GM23248 (cell line): ENCODE measurements at regions not wholly inside any gene's neighbourhood (a gene's known extent, or its start where the extent isn't known, plus 50 kb on each side); places are given as distances from the start of the nearest gene placed in this dataset.

ENCODE experiments used
- DNase-seq: peaks from one replicate; pipeline ENCODE4 v3.0.0-alpha.2; 2015
- H2AFZ ChIP-seq: fragments of 200-600 bp; sonication (generic); 2 replicates; pipeline ENCODE4 v1.6.1; 2016; ENCODE audit warnings: antibody characterized with exemption
- H3F3A ChIP-seq: fragments of 200-600 bp; sonication (generic); 2 replicates; pipeline ENCODE4 v1.6.1; 2016; ENCODE audit warnings: mild to moderate bottlenecking, antibody characterized with exemption, mixed run types; ENCODE audit not compliant: insufficient read depth
- H3K27ac ChIP-seq: fragments of 200-600 bp; sonication (generic); 2 replicates; pipeline ENCODE4 v1.5.1; 2016; ENCODE audit warnings: mild to moderate bottlenecking
- H3K27me3 ChIP-seq: fragments of 200-600 bp; sonication (generic); replicated peaks from 2 replicates; pipeline ENCODE4 v1.6.1; 2016; ENCODE audit warnings: mild to moderate bottlenecking; ENCODE audit not compliant: insufficient read depth
- H3K36me3 ChIP-seq: fragments of 200-600 bp; sonication (generic); 2 replicates; pipeline ENCODE4 v1.6.1; 2016; ENCODE audit warnings: low read depth, mild to moderate bottlenecking
- H3K4me1 ChIP-seq: fragments of 200-600 bp; sonication (generic); 2 replicates; pipeline ENCODE4 v1.6.1; 2016; ENCODE audit warnings: mild to moderate bottlenecking; ENCODE audit not compliant: insufficient read depth
- H3K4me2 ChIP-seq: fragments of 200-600 bp; sonication (generic); one replicate; pipeline ENCODE4 v1.6.1; 2016; ENCODE audit warnings: mild to moderate bottlenecking; ENCODE audit not compliant: unreplicated experiment
- H3K4me3 ChIP-seq: fragments of 200-600 bp; sonication (generic); 2 replicates; pipeline ENCODE4 v1.5.1; 2016; ENCODE audit warnings: mild to moderate bottlenecking
- H3K79me2 ChIP-seq: fragments of 200-600 bp; sonication (generic); 2 replicates; pipeline ENCODE4 v1.6.1; 2016; ENCODE audit warnings: mild to moderate bottlenecking; ENCODE audit not compliant: insufficient read depth
- H3K9ac ChIP-seq: fragments of 200-600 bp; sonication (generic); 2 replicates; pipeline ENCODE4 v1.6.1; 2016; ENCODE audit warnings: mild to moderate bottlenecking
- H3K9me2 ChIP-seq: fragments of 200-600 bp; sonication (generic); 2 replicates; pipeline ENCODE4 v1.6.1; 2016; ENCODE audit warnings: mixed run types, mild to moderate bottlenecking, moderate library complexity; ENCODE audit not compliant: insufficient read depth
- H3K9me3 ChIP-seq: fragments of 200-600 bp; sonication (generic); one replicate; pipeline ENCODE4 v1.6.1; 2017; ENCODE audit warnings: low read depth
- H4K20me1 ChIP-seq: fragments of 200-600 bp; sonication (generic); 2 replicates; pipeline ENCODE4 v1.6.0; 2016; ENCODE audit not compliant: insufficient read depth
- EZH2 ChIP-seq: fragments of 200-600 bp; sonication (generic); IDR thresholded peaks from 2 replicates; pipeline ENCODE4 v1.6.1; 2018; ENCODE audit warnings: antibody characterized with exemption, mild to moderate bottlenecking; ENCODE audit not compliant: insufficient read depth, poor library complexity, severe bottlenecking
- EZH2phosphoT487 ChIP-seq: fragments of 200-600 bp; sonication (generic); IDR thresholded peaks from 2 replicates; pipeline ENCODE4 v1.6.1; 2018; ENCODE audit warnings: antibody characterized with exemption, moderate library complexity, mild to moderate bottlenecking, low read depth; ENCODE audit not compliant: insufficient read depth
- WGBS, 2 experiments: methylation state at CpG; one replicate each; pipeline ENCODE4 v1.1.6; 2015 to 2017; ENCODE audit warnings: low lambda C conversion rate in 2 of 2, low coverage in 1 of 2; ENCODE audit errors: missing lambda C conversion rate in 2 of 2; 5-methylcytosine and 5-hydroxymethylcytosine counted together
- in situ Hi-C: fragments of 300-500 bp; cut with MboI; formaldehyde crosslinking; loops from 2 replicates; pipeline ENCODE4 v1.15.0; 2020

DNA sequence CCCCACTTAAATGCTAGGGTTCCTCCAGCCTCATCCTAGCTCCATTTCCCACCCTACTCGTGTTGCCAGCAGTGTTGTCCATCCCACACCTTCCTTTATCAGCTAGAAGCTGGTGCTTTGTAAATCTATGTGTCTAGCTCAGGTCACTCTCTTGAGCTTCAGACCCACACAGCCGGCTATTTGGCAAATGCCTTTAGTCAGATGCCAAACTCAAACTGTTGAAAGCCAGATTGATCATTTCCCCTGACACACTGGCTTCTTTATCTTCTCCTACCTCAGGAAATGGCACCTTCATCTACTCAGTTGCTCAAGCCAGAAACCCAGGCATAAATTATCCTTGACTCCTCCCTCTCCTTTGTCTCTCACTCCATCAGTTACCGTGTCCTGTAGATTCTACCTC lies 61.5 kb upstream of the TPM1 start:
- Histone ChIP-seq H2AFZ (no peak overlapping the region), H3K4me1 (peaks cover 36% of the 10 kb centered on the region), H4K20me1 (no peaks in the 10 kb centered on the region), H3K4me2 (no peak overlapping the region), H3K9ac (no peak overlapping the region), H3K27ac (no peak overlapping the region), H3K79me2 (no peaks in the 10 kb centered on the region), H3K36me3 (no peaks in the 10 kb centered on the region), H3K9me3 (no peaks in the 10 kb centered on the region), H3K4me3 (no peak overlapping the region), H3K9me2 (no peaks in the 10 kb centered on the region), H3K27me3 (no peaks in the 10 kb centered on the region), H3F3A (peaks cover 30% of the 10 kb centered on the region)
- WGBS, 2 experiments = 74 to 76% methylated on average over 3 of the region's 3 CpGs
- TF ChIP-seq EZH2 (no peak), EZH2phosphoT487 (no peak)
- in situ Hi-C loops = no loop called here
- DNase-seq = no peak

GRCh38 chr15:62983956-62984355 lies 58.6 kb upstream of the TPM1 start:
- Histone ChIP-seq H3K79me2 (no peaks in the 10 kb centered on the region), H3F3A (peaks cover 4% of the 10 kb centered on the region), H3K27me3 (no peaks in the 10 kb centered on the region), H3K9me2 (no peaks in the 10 kb centered on the region), H3K36me3 (no peaks in the 10 kb centered on the region), H3K4me1 (peaks cover 8% of the 10 kb centered on the region), H3K9ac (no peak overlapping the region), H3K4me3 (no peak overlapping the region), H3K4me2 (no peak overlapping the region), H3K9me3 (no peaks in the 10 kb centered on the region), H2AFZ (no peak overlapping the region), H4K20me1 (no peaks in the 10 kb centered on the region), H3K27ac (no peak overlapping the region)
- DNase-seq = no peak
- 90 to 96% methylated on average over 8 of the region's 8 CpGs for WGBS, 2 experiments
- no peak for TF ChIP-seq EZH2phosphoT487
- no peak for TF ChIP-seq EZH2
- in situ Hi-C loops = no loop called here

- Histone ChIP-seq H3K4me1 (peaks cover 4% of the 10 kb centered on the region; the same call in 1 of the 2 replicates), H3K4me2 (no peak overlapping the region), H3K79me2 (no peaks in the 10 kb centered on the region), H3K9me2 (no peaks in the 10 kb centered on the region), H4K20me1 (no peaks in the 10 kb centered on the region), H3K9ac (no peak overlapping the region), H2AFZ (no peak overlapping the region), H3K27me3 (no peaks in the 10 kb centered on the region), H3K9me3 (no peaks in the 10 kb centered on the region), H3F3A (no peaks in the 10 kb centered on the region), H3K4me3 (no peak overlapping the region), H3K27ac (no peak overlapping the region), H3K36me3 (no peaks in the 10 kb centered on the region)
- DNase-seq = no peak
- in situ Hi-C loops = no loop called here
- 83% methylated on average over 6 of the region's 6 CpGs for WGBS, 2 experiments
- TF ChIP-seq EZH2phosphoT487 = no peak
- no peak for TF ChIP-seq EZH2
These were observed 56.8 kb upstream of the TPM1 start for GRCh38 chr15:62985768-62986167.

DNA sequence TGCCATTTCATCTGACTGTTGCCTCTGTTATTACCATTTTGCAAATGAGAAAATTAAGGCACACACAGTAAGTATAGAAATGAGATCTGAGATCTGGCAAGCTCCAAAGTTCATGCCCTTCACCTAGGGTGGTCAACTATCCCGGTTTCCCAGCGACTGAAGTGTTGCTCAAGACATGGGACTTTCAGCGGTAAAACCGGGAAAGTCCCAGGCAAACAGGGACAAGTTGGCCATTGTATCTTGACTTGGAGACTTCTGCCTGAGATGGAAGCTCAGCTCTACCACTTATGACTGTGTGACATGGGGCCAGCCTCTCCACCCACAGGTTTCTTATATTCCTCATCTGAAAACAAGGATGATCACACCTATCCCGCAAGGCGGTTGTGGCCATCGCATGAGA lies 55.6 kb upstream of the TPM1 start:
- no peak for TF ChIP-seq EZH2phosphoT487
- TF ChIP-seq EZH2 = no peak
- H3K9me2 ChIP-seq = no peaks in the 10 kb centered on the region
- no peak for DNase-seq

GRCh38 chr15:62988701-62989100 lies 53.8 kb upstream of the TPM1 start:
- Histone ChIP-seq H3K9ac (no peak overlapping the region), H3K9me3 (no peaks in the 10 kb centered on the region), H2AFZ (no peak overlapping the region), H3K4me1 (0 out of 2 replicates have a peak, but pooled peaks cover 4% of the 10 kb centered on the region), H3F3A (no peaks in the 10 kb centered on the region), H3K9me2 (no peaks in the 10 kb centered on the region), H3K4me3 (no peak overlapping the region), H3K27me3 (no peaks in the 10 kb centered on the region), H3K36me3 (no peaks in the 10 kb centered on the region), H3K79me2 (no peaks in the 10 kb centered on the region), H3K4me2 (no peak overlapping the region), H4K20me1 (no peaks in the 10 kb centered on the region), H3K27ac (no peak overlapping the region)
- WGBS, 2 experiments = 97 to 98% methylated on average over 7 of the region's 7 CpGs
- TF ChIP-seq EZH2phosphoT487 = no peak
- in situ Hi-C loops = no loop called here
- no peak for DNase-seq

More for the DNA sequence above, 55.6 kb upstream of the TPM1 start:
- Histone ChIP-seq H3K27ac (no peak overlapping the region), H2AFZ (no peak overlapping the region), H3K36me3 (no peaks in the 10 kb centered on the region), H3K9me3 (no peaks in the 10 kb centered on the region), H3K9ac (no peak overlapping the region), H3K79me2 (no peaks in the 10 kb centered on the region), H4K20me1 (no peaks in the 10 kb centered on the region), H3K4me2 (no peak overlapping the region), H3F3A (no peaks in the 10 kb centered on the region), H3K4me1 (0 out of 2 replicates have a peak, but pooled peaks cover 4% of the 10 kb centered on the region), H3K27me3 (no peaks in the 10 kb centered on the region), H3K4me3 (no peak overlapping the region)
- 95 to 98% methylated on average over 7 of the region's 7 CpGs for WGBS, 2 experiments
- in situ Hi-C loops = no loop called here
